IPS DF 4.7 (cell line): ENCODE measurements at regions not wholly inside any gene's neighbourhood (a gene's known extent, or its start where the extent isn't known, plus 50 kb on each side); places are given as distances from the start of the nearest gene placed in this dataset.
A peak's percentile ranks its signal among the peaks of the same experiment; 100 is the strongest.

ENCODE experiments used
- DNase-seq: peaks from one replicate; pipeline ENCODE4 v3.0.0-alpha.2; 2013; ENCODE audit warnings: low spot score; ENCODE audit errors: extremely low read depth

DNA sequence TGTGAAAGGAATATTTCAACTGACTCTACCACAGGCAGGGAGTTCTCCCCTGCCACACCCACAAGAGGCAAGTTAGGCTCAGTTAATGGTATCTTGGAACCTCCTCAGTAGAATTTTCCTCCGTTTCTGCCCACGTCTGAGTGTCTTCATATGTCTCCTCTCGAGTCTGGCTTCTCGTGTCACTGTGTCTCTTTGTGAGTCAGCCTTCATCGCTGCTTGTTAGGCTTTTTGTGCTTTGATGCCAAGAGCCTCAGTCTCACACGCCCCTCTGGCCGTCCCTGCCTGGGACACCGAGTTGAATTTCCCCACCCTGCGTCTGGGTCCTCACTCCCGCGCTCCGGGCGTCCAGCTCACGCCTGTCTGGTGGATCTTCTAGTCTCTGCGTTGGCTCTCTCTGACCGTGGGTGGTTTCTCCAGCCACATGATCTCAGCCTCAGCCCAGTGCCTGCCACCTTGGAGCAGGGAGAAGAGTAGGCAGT is 125.7 kb upstream of the GADD45A start:
- no peak for DNase-seq

DNA sequence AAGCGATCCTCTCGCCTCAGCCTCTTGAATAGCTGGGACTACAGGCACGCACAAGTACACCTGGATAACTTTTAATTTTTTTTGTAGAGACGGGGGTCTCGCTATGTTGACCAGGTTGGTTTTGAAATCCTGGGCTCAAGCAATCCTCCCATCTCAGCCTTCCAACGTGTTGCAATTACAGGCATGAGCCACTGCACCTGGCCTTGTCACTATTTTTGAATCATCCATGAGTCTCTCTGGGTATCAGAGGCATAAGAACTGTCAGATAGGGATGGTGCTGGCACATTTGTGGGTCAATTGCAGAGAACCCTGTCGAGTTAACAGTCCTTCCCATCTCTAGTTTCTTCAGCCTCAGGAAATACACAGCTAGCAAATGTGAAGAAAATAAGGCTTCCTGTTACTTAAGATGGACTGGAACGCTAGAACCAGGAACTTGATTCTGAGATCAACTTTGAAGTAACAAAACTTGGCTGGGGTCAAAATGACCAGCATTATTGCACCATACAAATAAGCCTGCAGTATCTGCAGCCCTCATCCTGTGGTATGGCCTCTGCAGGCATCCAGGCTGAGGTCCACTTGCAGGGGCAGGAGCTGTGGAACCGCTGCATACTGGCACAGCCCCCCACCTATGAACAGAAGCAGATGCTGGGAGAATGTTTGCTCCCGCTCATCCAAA is 124.3 kb upstream of the GADD45A start:
- DNase-seq = no peak

DNA sequence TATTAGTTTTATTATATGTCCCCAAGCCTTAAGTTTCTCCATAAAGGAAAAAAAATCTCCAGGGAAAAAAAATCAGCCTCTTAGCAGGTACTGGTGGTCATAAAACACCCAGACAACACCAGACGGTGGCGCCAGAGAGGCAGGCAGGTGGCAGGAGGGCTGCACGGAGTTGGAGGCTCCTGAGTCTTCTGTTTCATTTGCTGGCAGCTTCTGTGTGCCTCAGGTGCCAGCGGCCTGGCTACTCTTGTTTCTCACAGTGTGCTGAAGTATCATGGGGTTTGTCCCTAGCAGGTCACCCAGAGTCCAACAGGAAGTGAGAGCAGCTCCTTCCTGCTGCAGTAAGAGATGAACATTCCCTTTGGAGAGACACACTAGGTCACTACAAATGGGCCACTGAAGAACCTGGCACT is 123.3 kb upstream of the GADD45A start:
- peak; percentile 60 for DNase-seq

GRCh38 chr1:67563684-67564083 is 121.3 kb upstream of the GADD45A start:
- DNase-seq = no peak

GRCh38 chr1:67564193-67564592 is 120.8 kb upstream of the GADD45A start:
- no peak for DNase-seq

DNA sequence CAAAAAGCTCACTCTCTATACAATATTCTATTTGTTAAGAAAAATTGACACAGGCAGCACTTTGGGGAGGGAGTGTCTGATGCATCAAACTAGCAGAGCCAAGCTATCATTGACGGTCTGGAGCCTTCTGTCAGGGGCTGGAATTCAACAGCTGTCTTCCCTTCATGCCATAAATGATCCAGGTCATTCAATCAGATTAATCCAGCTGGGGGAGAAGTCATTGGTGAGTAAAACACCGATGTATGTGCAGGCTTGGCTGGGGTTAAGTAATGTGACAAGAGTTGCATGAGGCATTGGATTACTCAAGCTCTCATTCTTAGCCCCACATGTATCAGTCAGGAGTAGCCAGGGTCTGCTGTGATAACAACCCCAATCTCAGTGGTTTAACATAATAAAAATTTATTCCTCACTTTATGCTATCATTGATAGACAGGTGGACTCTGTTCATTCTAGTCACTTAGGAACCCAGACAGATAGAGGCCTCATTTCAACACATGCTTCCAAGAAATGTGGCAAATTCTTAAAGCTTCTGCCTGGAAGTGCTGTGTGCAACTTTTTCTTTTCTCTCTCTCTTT is 118.1 kb upstream of the GADD45A start:
- DNase-seq = no peak

DNA sequence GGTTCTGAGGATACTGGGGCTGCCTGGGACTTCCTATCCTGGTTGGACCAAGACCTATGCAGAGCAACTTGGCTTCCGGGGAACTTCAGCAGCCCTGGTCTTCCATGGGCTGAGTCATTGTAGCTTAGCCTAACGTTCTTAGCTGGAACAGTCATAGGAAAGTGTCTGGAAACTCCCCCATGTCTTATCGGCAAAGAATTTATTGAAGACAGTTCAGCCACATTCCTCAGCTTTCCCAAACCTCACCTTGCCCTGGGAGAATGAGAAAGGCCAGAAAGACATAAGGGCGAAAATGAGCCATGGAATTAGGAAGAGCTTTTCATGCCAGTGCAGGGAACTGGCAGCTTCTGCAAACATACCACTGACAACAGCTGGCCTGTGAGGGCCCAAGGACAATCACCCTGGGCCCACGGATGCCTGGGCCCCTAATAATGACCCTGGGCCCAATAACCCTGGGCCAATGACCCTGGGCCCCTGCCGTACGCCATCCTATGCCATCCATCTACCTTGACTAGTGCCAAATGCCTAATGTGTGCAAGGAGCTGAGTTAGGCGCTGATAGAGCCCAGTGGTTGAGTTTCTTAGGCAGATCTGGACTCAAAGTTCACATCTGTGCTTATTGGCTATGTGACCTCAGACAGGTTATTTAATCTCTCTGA is 114.4 kb upstream of the GADD45A start:
- DNase-seq = no peak

DNA sequence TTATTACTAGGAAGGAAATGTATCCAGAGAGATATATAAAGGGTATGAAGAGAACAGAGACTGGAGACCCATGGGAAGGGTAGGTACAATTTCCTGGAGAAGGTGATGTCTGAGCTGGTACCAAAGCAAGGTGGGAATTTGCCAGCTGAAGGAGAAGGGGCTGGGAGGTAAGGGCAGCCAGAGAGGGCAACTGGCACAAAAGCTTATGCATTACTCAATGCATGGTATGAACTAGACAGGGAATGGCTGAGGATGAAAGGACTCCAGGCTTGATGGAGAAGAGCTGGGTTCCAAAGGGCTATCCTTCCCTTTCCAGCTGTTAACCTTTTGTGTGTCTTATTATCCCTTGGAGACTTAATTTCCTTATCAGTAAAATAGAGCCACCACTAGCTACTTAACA is 113.6 kb upstream of the GADD45A start:
- DNase-seq = no peak

DNA sequence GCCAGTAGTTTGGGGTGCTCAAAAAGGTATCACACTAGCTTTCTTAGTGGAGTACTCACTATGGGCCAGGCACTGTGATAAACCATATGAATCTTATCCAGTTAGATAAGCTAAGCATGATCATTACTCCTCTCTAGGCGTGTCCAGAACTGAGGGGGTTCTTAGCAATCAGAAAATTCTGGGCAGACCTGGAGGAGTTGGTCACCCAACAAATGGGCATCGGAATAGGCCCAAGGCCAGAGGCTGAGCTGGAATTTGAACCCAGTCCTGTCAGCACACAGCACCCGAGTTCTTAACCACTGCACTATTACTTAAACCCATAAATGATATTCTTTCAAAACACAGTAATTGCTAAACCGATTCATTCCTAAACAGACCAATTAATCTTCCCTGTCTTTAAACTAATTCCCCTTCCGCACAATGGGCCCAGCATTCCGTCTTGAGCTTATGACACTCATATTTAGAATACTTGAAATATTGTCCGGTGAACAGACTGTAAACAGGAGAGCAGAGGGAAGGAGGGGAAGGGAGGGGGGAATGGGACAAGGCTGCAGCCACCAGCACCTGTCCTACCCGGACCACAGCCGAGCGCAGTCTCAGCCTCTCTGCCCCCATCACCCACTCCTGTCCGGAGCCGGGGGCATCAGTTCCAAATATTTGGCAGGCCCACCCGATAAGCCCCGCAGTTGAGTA is 113.0 kb upstream of the GADD45A start:
- DNase-seq = no peak

DNA sequence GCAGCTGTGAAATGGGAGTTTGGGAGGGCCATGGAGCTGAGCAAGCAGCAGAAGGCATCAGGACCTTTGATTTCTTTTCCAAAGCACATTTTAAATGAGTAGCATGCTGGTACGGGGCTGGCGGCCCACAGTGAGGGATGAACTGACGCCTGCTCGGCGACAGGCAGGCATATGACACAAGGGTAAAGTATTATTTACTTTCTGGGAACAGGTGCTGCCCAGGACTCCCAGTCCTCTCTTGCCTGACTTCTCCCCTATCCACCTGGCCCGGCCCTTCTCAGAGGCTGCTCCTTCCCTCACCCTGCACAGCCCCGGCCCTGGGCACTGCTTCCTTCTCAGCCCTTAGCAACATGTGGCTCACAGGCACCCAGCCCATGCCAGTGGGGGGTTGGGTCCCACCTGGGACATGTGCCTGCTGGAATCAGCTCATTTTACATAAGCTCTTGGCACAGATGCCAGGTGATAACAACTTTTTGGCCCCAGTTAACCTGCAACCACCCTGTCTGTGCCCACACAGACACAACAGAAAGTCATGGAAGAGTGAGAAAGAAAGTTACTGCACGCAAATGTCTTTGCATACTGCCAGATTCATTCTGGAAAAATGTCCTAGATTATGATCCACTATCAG is 112.3 kb upstream of the GADD45A start:
- DNase-seq = no peak

DNA sequence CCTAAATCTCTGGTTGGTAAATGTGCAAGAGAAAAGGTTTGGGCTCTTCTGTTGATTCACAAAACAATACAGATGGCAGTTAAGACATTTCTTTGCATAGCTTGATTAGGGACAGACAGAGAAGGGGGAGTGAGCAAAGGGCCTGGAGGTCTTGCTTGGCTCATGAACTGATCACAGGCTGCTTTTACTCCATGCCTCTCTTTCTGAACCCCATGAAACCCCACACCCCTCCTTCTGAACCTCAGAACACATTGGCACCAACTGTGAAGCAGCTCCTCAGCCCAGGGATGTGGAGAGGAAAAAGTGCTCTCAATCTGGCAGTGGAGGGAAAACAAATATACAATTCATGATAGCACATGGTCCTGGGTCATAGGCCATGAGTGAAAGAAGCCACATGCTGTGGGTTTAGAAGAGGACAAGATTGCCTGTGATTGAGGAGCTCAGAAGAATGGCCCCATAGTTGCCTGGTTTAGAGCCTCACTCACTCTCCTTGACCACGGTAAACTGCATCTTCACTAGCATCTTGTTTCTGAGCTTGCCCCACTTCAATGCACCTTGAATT is 111.6 kb upstream of the GADD45A start:
- no peak for DNase-seq

GRCh38 chr1:67574221-67574620 is 110.8 kb upstream of the GADD45A start:
- DNase-seq = no peak

GRCh38 chr1:67575861-67576260 is 109.1 kb upstream of the GADD45A start:
- no peak for DNase-seq

DNA sequence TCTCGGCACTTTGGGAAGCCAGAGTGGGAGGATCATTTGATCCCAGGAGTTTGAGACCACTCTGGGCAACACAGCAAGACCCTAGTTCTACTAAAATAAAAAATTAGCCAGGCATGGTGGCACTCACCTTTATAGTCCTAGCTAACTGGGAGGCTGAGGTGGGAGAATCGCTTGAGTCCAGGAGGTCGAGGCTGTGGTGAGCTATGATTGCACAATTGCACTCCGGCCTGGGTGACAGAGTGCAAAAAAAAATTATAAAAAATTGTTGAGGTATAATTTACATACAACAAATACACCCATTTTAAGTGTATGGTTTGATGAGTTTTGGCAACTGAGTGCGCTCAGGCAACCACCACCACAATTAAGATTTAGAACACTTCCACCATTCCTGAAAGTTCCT is 108.5 kb upstream of the GADD45A start:
- no peak for DNase-seq

DNA sequence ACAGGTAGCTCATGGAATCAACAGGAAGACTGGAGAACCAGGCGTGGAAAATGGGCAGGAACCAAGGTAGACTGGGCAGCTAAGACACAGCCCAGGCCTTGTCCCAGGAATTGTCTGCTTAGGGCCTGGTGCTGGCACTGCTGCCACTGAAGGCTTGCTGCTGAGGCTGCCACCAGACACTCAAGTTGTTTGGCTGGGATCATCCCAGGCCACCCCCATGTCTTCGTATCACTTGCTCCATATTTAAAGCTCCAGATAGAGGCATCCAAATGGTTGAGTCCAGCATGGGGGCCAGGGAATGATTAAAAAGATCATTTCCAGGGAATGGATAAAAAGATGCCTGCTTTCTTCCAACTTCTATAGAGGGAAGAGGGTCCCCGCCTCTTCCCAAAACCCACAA is 107.4 kb upstream of the GADD45A start:
- DNase-seq = no peak

DNA sequence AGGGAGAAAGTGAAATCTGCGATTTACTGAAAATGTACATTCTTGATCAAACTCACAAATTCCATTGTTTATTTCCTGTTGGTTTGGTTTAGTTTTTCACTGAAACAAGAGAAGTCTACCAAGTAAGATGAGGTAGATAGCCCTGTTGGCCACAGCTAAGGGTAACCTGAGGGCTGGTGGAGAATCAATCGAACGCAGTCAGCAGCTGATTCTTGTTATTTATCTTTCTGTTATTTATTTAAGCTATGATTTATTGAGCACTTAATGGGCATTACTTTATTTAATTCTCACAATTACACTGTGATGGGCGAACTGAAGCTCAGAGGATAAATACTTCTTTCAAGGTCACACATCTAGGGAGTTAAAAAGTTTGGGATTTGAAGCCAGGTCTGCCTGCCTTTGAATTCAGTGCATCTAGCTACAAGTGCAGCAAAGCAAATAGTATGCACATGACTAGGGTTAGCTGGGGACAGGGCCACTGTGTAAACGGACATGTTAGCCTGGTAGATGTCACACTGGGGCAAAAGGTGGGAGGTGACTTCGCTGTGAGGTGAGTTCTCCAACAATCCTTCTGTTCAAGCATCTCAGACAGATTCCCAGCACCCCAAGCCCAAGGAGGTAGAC is 106.5 kb upstream of the GADD45A start:
- DNase-seq = no peak

DNA sequence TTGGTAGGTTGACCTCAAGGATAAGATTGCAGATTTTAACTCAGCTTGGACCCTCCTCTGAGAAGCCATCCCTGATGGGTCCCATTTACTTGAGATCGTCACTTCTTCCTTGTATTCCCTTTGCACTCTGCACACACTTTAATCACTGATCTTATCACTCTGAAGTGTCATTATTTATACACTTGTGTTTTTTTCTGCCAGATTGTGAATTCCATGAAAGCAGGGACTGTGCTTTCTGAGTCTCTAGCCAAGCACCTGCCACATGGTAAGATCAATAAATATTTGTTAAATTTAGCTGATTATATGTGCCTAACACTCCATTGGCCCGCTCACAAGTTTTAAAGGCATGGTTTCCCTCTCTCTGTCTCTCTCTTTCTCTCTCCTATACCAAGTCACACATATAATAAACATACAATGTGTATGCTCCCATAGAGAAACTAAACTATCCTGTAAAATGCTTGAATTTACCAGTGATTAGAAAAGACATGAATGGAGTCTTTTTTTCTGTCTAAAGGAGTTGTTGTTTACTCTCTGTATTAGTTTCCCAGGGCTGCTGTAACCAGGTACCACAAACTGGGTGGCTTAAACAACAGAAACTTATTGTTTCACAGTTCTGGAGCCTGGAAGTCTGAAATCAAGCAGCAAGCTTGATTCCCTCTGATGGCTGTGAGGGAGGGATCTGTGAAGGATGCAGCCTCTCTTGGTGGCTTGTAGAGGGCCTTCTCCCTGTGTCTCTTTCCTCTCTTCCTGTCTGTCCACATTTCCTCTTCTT is 105.2 kb upstream of the GADD45A start:
- DNase-seq = no peak

GRCh38 chr1:67580691-67581403 is 104.2 kb upstream of the GADD45A start:
- no peak for DNase-seq

DNA sequence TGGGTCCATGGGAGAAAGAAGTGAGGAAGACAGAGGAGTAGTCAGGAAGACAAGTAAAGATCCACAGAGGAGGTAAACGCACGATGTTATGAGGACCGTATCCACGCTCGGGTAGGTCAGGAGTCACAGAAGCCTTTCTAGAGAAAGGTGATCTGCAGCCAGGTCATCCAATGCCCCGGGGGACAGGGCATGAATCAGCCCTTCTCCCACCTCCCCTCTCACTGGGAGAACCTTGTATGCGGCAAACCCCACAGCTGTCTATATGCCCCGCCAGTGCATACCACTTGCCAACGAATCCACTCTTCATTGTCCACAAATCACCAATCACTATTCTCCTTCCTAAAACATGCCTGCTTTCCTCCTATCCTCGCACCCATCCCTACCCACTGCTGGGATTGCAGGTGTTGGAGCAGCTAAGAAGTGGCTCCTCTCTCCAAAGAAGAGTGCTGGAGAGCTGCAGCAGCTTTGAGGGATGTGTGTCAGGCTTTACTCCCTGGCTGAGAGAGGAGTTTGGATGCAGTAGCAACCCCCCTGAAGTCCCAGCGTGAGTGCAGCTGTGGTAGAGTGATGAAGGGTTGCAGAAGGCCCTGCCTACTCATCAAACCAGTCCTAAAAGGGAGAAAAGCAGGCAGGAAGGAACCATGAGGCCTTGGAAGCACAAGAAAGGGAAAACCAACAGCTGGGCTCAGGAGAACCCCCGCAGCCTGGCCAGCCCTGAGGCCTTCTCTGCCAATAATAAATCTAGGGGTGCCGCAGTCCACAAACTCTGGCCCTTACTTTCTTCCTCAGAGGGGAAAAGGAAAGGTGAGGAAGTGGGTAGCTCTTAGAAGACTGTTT is 102.2 kb upstream of the GADD45A start:
- DNase-seq = no peak
